A549 (cell line): ENCODE measurements at regions not wholly inside any gene's neighbourhood (a gene's known extent, or its start where the extent isn't known, plus 50 kb on each side); places are given as distances from the start of the nearest gene placed in this dataset.

Experiments
- small RNA-seq, 6 experiments: library from RNA; depleted of rRNA; stranded (forward); fragments of <200 nt; gene quantifications; one replicate each; pipeline ENCODE3, GENCODE V24; 2012

Small RNA genes lying in the stretch of these regions (small RNA-seq; reads per million reads assigned to genes)
- gene MTCO1P35, result 0 reads per million in 6 experiments
- gene MTND6P6, result 0 reads per million in 6 experiments
- gene RF00019, result 0 reads per million in 6 experiments
- 0 reads per million in 6 experiments for gene RNU6-1308P
